H1 (cell line): ENCODE measurements at regions not wholly inside any gene's neighbourhood (a gene's known extent, or its start where the extent isn't known, plus 50 kb on each side); places are given as distances from the start of the nearest gene placed in this dataset.

Experiments
- CTCF ChIA-PET: fragments of 300-600 bp; sonication (Branson Sonifier 250); formaldehyde crosslinking; loops from one replicate; lab custom pipeline; 2021; ENCODE audit not compliant: partially characterized antibody; lab: Charles Lee
- POLR2A ChIA-PET: fragments of 300-600 bp; sonication (Branson Sonifier 250); formaldehyde crosslinking; loops from one replicate; lab custom pipeline; 2021; ENCODE audit warnings: inconsistent platforms; ENCODE audit not compliant: partially characterized antibody; lab: Charles Lee
- DNase-seq, 2 experiments: peaks; one replicate each; pipeline versions ENCODE4 v3.0.0 to v3.0.0-alpha.2; 2010 to 2022; ENCODE audit warnings: low spot score in 2 of 2, low read depth in 1 of 2, mixed read lengths in 1 of 2
- FAIRE-seq: peaks from 2 replicates; lab custom pipeline; 2011; peaks lifted over from hg19 to GRCh38; lab: Jason Lieb, UNC
- H2AFZ ChIP-seq: 2 replicates; pipeline ENCODE4 v1.8.1; 2012; ENCODE audit warnings: low read length, inconsistent platforms
- H2AK5ac ChIP-seq: 2 replicates; pipeline ENCODE4 v1.6.1; 2013; ENCODE audit warnings: low read depth, low read length
- H2BK120ac ChIP-seq: replicated peaks from 2 replicates; pipeline ENCODE3; 2013; ENCODE audit warnings: low read depth, low read length, inconsistent platforms
- H2BK12ac ChIP-seq: 2 replicates; pipeline ENCODE4 v1.6.1; 2013; ENCODE audit warnings: low read depth, low read length
- H2BK15ac ChIP-seq: 2 replicates; pipeline ENCODE4 v1.6.1; 2013; ENCODE audit warnings: low read length
- H2BK20ac ChIP-seq: 2 replicates; pipeline ENCODE4 v1.6.1; 2013; ENCODE audit warnings: low read length
- H2BK5ac ChIP-seq: 2 replicates; pipeline ENCODE4 v1.6.1; 2013; ENCODE audit warnings: low read depth, low read length
- H3K14ac ChIP-seq: 2 replicates; pipeline ENCODE4 v1.6.1; 2013; ENCODE audit warnings: inconsistent platforms; ENCODE audit not compliant: insufficient read length
- H3K18ac ChIP-seq: 2 replicates; pipeline ENCODE4 v1.6.1; 2013; ENCODE audit warnings: low read length; ENCODE audit errors: extremely low read depth
- H3K23ac ChIP-seq: 2 replicates; pipeline ENCODE4 v1.6.1; 2013; ENCODE audit warnings: inconsistent platforms; ENCODE audit not compliant: insufficient read length
- H3K23me2 ChIP-seq: 2 replicates; pipeline ENCODE4 v1.6.1; 2013; ENCODE audit warnings: low read depth, low read length
- H3K27ac ChIP-seq: 2 replicates; pipeline ENCODE4 v1.6.1; 2011; ENCODE audit warnings: low read depth, low read length, inconsistent platforms
- H3K27me3 ChIP-seq, 4 experiments: replicated peaks in 1 of 4; 1 replicate in 1 of 4; 2 replicates in 3 of 4; pipeline versions ENCODE4 v1.6.1 to v1.8.1; 2011 to 2013; ENCODE audit warnings: low read length in 3 of 4, mild to moderate bottlenecking in 3 of 4, inconsistent platforms in 2 of 4, mixed read lengths in 2 of 4, moderate library complexity in 1 of 4; ENCODE audit not compliant: control insufficient read depth in 3 of 4, insufficient read depth in 3 of 4; ENCODE audit errors: extremely low read depth in 1 of 4
- H3K36me3 ChIP-seq, 4 experiments: 2 replicates each; pipeline versions ENCODE4 v1.6.1 to v1.8.1; 2011 to 2013; ENCODE audit warnings: mild to moderate bottlenecking in 4 of 4, low read length in 3 of 4, moderate library complexity in 2 of 4, control low read depth in 1 of 4, inconsistent platforms in 1 of 4; ENCODE audit not compliant: insufficient read depth in 4 of 4, control insufficient read depth in 2 of 4
- H3K4ac ChIP-seq: replicated peaks from 2 replicates; pipeline ENCODE3; 2013; ENCODE audit warnings: low read length, low read depth, mixed read lengths, inconsistent platforms; ENCODE audit not compliant: insufficient read length
- H3K4me1 ChIP-seq, 4 experiments: replicated peaks in 1 of 4; 1 replicate in 1 of 4; 2 replicates in 3 of 4; pipeline versions ENCODE4 v1.6.1 to v1.8.1; 2011 to 2013; ENCODE audit warnings: low read length in 3 of 4, inconsistent platforms in 2 of 4, mixed read lengths in 1 of 4; ENCODE audit not compliant: insufficient read depth in 4 of 4, control insufficient read depth in 3 of 4
- H3K4me2 ChIP-seq, 2 experiments: 2 replicates each; pipeline versions ENCODE4 v1.6.1 to v1.8.1; 2011 to 2013; ENCODE audit warnings: low read depth in 2 of 2, low read length in 2 of 2, control low read depth in 1 of 2, inconsistent platforms in 1 of 2, mild to moderate bottlenecking in 1 of 2; ENCODE audit not compliant: insufficient read depth in 1 of 2
- H3K4me3 ChIP-seq, 4 experiments: fragments of 200-600, 300-600 bp in 1 of 4; sonication (generic), shearing (Covaris generic), sonication (Bioruptor Twin) in 1 of 4; 2 replicates each; pipeline versions ENCODE4 v1.5.1 to v1.8.1; 2011 to 2016; ENCODE audit warnings: low read length in 4 of 4, low read depth in 3 of 4, control low read depth in 2 of 4, inconsistent platforms in 2 of 4, mild to moderate bottlenecking in 2 of 4, mixed read lengths in 1 of 4, moderate library complexity in 1 of 4; ENCODE audit not compliant: insufficient read depth in 2 of 4; ENCODE audit errors: extremely low read depth in 1 of 4
- H3K56ac ChIP-seq: replicated peaks from 2 replicates; pipeline ENCODE3; 2013; ENCODE audit warnings: low read depth, mild to moderate bottlenecking, mixed read lengths, low read length, inconsistent platforms; ENCODE audit not compliant: insufficient read length
- H3K79me1 ChIP-seq: 2 replicates; pipeline ENCODE4 v1.6.1; 2013; ENCODE audit warnings: low read depth, low read length, control low read depth
- H3K79me2 ChIP-seq, 2 experiments: 2 replicates each; pipeline versions ENCODE4 v1.6.1 to v1.8.1; 2012 to 2013; ENCODE audit warnings: low read length in 2 of 2, mild to moderate bottlenecking in 2 of 2, inconsistent platforms in 1 of 2; ENCODE audit not compliant: insufficient read depth in 2 of 2, control insufficient read depth in 1 of 2
- H3K9ac ChIP-seq, 4 experiments: replicated peaks in 1 of 4; 1 replicate in 1 of 4; 2 replicates in 3 of 4; pipeline versions ENCODE4 v1.6.1 to v1.8.1; 2011 to 2013; ENCODE audit warnings: low read depth in 3 of 4, low read length in 3 of 4, control low read depth in 2 of 4, mild to moderate bottlenecking in 2 of 4, moderate library complexity in 2 of 4, inconsistent platforms in 1 of 4; ENCODE audit errors: extremely low read depth in 1 of 4
- H3K9me3 ChIP-seq, 2 experiments: 2 replicates each; pipeline versions ENCODE4 v1.6.1 to v1.8.1; 2012 to 2013; ENCODE audit warnings: mild to moderate bottlenecking in 2 of 2, moderate library complexity in 2 of 2, control low read depth in 1 of 2, inconsistent platforms in 1 of 2, low read depth in 1 of 2, low read length in 1 of 2, mixed read lengths in 1 of 2; ENCODE audit not compliant: insufficient read depth in 2 of 2
- H4K20me1 ChIP-seq, 2 experiments: replicated peaks in 1 of 2; 2 replicates each; pipeline versions ENCODE3 to v1.8.1; 2011 to 2013; ENCODE audit warnings: inconsistent platforms in 2 of 2, low read length in 2 of 2, mild to moderate bottlenecking in 1 of 2; ENCODE audit not compliant: insufficient read depth in 2 of 2, control insufficient read depth in 1 of 2
- H4K5ac ChIP-seq: 2 replicates; pipeline ENCODE4 v1.6.1; 2013; ENCODE audit warnings: low read length, low read depth, mixed read lengths, inconsistent platforms; ENCODE audit not compliant: insufficient read length
- H4K8ac ChIP-seq: 2 replicates; pipeline ENCODE4 v1.8.0; 2013; ENCODE audit warnings: mild to moderate bottlenecking, moderate library complexity, low read length, inconsistent platforms; ENCODE audit not compliant: insufficient read depth; ENCODE audit errors: extremely low read depth
- H4K91ac ChIP-seq: replicated peaks from 2 replicates; pipeline ENCODE3; 2013; ENCODE audit warnings: low read length, mixed read lengths, inconsistent platforms; ENCODE audit not compliant: insufficient read length
- CHD1 ChIP-seq: IDR thresholded peaks from 2 replicates; pipeline ENCODE4 v1.6.1; 2012; ENCODE audit warnings: low read depth, low read length, improper control_type of control experiment
- EGR1 ChIP-seq: IDR thresholded peaks from 2 replicates; pipeline ENCODE4 v1.6.1; 2011; ENCODE audit warnings: low read depth, low read length, borderline replicate concordance
- NANOG ChIP-seq: IDR thresholded peaks from 2 replicates; pipeline ENCODE4 v1.6.1; 2011; ENCODE audit warnings: low read length, low read depth, mild to moderate bottlenecking, inconsistent platforms; ENCODE audit not compliant: insufficient read depth, poor library complexity, severe bottlenecking
- RAD21 ChIP-seq, 2 experiments: IDR thresholded peaks in 1 of 2; conservative IDR thresholded peaks in 1 of 2; 2 replicates each; pipeline ENCODE4 v1.6.1; 2011; ENCODE audit warnings: low read depth in 2 of 2, low read length in 2 of 2, improper control_type of control experiment in 1 of 2, inconsistent platforms in 1 of 2, mild to moderate bottlenecking in 1 of 2, moderate library complexity in 1 of 2
- SP2 ChIP-seq: IDR thresholded peaks from 2 replicates; pipeline ENCODE4 v1.6.1; 2012; ENCODE audit warnings: mild to moderate bottlenecking, low read length, inconsistent platforms
- TEAD4 ChIP-seq: IDR thresholded peaks from 2 replicates; pipeline ENCODE4 v1.6.1; 2012; ENCODE audit warnings: low read depth, low read length, inconsistent platforms, mixed read lengths
- TF ChIP-seq, protein P1 (sequence below): IDR thresholded peaks from 2 replicates; pipeline ENCODE4 v1.6.1; 2011; ENCODE audit warnings: low read depth, mild to moderate bottlenecking, low read length; ENCODE audit not compliant: insufficient read depth

DNA sequence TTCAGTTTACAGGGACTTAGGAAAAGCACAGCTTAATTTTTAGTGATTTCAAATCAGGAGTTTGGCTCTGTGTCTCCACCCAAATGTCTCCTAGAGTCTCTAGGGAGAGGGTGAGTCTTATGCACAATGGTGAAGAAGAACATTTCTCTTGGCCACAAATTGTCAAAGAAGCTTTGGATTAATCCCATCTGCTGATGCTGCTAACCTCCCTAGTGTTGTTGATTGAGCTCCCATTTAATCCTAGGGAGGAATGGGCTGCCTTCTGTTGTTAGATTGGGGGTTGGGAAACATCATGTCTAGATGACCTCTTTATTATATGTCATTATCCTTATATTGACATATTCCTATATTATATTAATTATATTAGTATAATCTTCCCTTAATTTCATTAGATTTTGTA is 50.0 kb upstream of the PASD1 start:
- Histone ChIP-seq H2BK5ac (no peak overlapping the region), H4K20me1 (no peaks in the 10 kb centered on the region), H2BK120ac (no peak overlapping the region), H4K5ac (no peak overlapping the region), H2BK12ac (no peak overlapping the region), H3K23me2 (no peaks in the 10 kb centered on the region), H3K4me1 (no peaks in the 10 kb centered on the region), H3K79me2 (no peaks in the 10 kb centered on the region), H3K4ac (no peak overlapping the region), H3K9me3 (no peaks in the 10 kb centered on the region), H3K14ac (no peak overlapping the region), H2BK15ac (no peak overlapping the region), H3K27ac (no peak overlapping the region), H3K79me1 (no peaks in the 10 kb centered on the region), H2AK5ac (no peak overlapping the region), H3K4me3 (no peak overlapping the region), H3K36me3 (no peaks in the 10 kb centered on the region), H3K27me3 (no peaks in the 10 kb centered on the region), H3K23ac (no peak overlapping the region), H2AFZ (no peak overlapping the region), H3K18ac (no peak overlapping the region), H3K9ac (no peak overlapping the region), H4K8ac (no peak overlapping the region), H4K91ac (no peak overlapping the region), H2BK20ac (no peak overlapping the region), H3K4me2 (no peak overlapping the region), H3K56ac (no peak overlapping the region)
- TF ChIP-seq NANOG (no peak), CHD1 (no peak), TEAD4 (no peak), EGR1 (no peak), SP2 (no peak), RAD21 (IDR thresholded peaks at IDR 0.05 in 1 of 2, conservative IDR thresholded peaks at IDR 0.05 in 1 of 2; ENCODE audit: low read depth in 2 of 2, low read length in 2 of 2) (no peak)
- TF ChIP-seq, protein P1, sequence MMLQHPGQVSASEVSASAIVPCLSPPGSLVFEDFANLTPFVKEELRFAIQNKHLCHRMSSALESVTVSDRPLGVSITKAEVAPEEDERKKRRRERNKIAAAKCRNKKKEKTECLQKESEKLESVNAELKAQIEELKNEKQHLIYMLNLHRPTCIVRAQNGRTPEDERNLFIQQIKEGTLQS = no peak
- ChIA-PET POLR2A (no interaction called here), CTCF (interaction anchor here (0.6 to 1.9 kb wide), 7 partner anchors 91 to 609 kb away, joined by 3 to 6 read pairs (median 3); no protein-coding TSS in a partner anchor)
- no peak for FAIRE-seq
- DNase-seq = no peak
